HCT116 (cell line): ENCODE measurements at regions not wholly inside any gene's neighbourhood (a gene's known extent, or its start where the extent isn't known, plus 50 kb on each side); places are given as distances from the start of the nearest gene placed in this dataset.

Experiments
- ATAC-seq: fragments of 200-7000 bp; cut with Tn5 transposase; 2 replicates; pipeline ENCODE4 v1.9.1; 2020; ENCODE audit warnings: mild to moderate bottlenecking, moderate library complexity
- BruUV-seq: library from RNA; stranded (reverse); fragments of 400-500 nt; replicated peaks from 2 replicates; lab custom pipeline; 2021; lab: Mats Ljungman, UMichigan
- CTCF ChIA-PET: fragments of 300-600 bp; sonication (Branson Sonifier 250); formaldehyde crosslinking; loops from one replicate; lab custom pipeline; 2021; ENCODE audit warnings: antibody characterized with exemption; lab: Charles Lee
- POLR2A ChIA-PET: fragments of 300-600, 350-600 bp; sonication (Branson Sonifier 250); formaldehyde crosslinking; loops from one replicate; lab custom pipeline; 2021; ENCODE audit warnings: antibody characterized with exemption; lab: Charles Lee
- RAD21 ChIA-PET, 2 experiments: fragments of 300-600 bp; sonication (Branson Sonifier 250); formaldehyde crosslinking; loops; one replicate each; lab custom pipeline; 2023; ENCODE audit warnings: low total read pairs in 2 of 2; ENCODE audit not compliant: uncharacterized antibody in 2 of 2, unreplicated experiment in 2 of 2, low non-redundant PET in 1 of 2; lab: Charles Lee
- DNase-seq: peaks from one replicate; pipeline ENCODE4 v3.0.0-alpha.2; 2010; ENCODE audit warnings: low read depth, low spot score
- H2AFZ ChIP-seq: fragments of 200-600 bp; shearing (Covaris generic), sonication (generic); 2 replicates; pipeline ENCODE4 v1.6.1; 2017; ENCODE audit warnings: low read depth, mixed run types, mixed read lengths, antibody characterized with exemption, low read length; ENCODE audit not compliant: poor library complexity, severe bottlenecking
- H3K27ac ChIP-seq: 2 replicates; pipeline ENCODE4 v1.5.1; 2012; ENCODE audit warnings: low read depth, low read length
- H3K27me3 ChIP-seq: fragments of 200-600 bp; sonication (generic); 2 replicates; pipeline ENCODE4 v1.6.1; 2016; ENCODE audit warnings: mixed run types, low read length, mixed read lengths; ENCODE audit not compliant: insufficient read depth
- H3K36me3 ChIP-seq, 2 experiments: fragments of 200-500 bp in 1 of 2; fragments of 200-600 bp in 1 of 2; sonication (Bioruptor generic) in 1 of 2; sonication (generic) in 1 of 2; 2 replicates each; pipeline versions ENCODE4 v1.5.1 to v1.6.1; 2014 to 2016; ENCODE audit warnings: low read length in 2 of 2, inconsistent platforms in 1 of 2, mixed read lengths in 1 of 2, mixed run types in 1 of 2; ENCODE audit not compliant: insufficient read depth in 2 of 2, control insufficient read depth in 1 of 2
- H3K4me1 ChIP-seq, 2 experiments: fragments of 200-600 bp in 1 of 2; sonication (generic) in 1 of 2; 2 replicates each; pipeline versions ENCODE4 v1.5.1 to v1.6.1; 2012 to 2017; ENCODE audit warnings: low read length in 2 of 2, inconsistent platforms in 1 of 2, mild to moderate bottlenecking in 1 of 2, mixed read lengths in 1 of 2, mixed run types in 1 of 2, moderate library complexity in 1 of 2; ENCODE audit not compliant: insufficient read depth in 2 of 2, control insufficient read depth in 1 of 2
- H3K4me2 ChIP-seq: fragments of 200-600 bp; sonication (generic); 2 replicates; pipeline ENCODE4 v1.6.1; 2017; ENCODE audit warnings: mixed run types, low read length, mixed read lengths
- H3K4me3 ChIP-seq, 2 experiments: fragments of 200-600 bp in 1 of 2; sonication (generic) in 1 of 2; replicated peaks in 1 of 2; 2 replicates each; pipeline ENCODE4 v1.5.1; 2011 to 2016; ENCODE audit warnings: low read length in 2 of 2, control low read depth in 1 of 2, low read depth in 1 of 2, mild to moderate bottlenecking in 1 of 2, mixed read lengths in 1 of 2, mixed run types in 1 of 2
- H3K79me2 ChIP-seq: fragments of 200-600 bp; sonication (generic); 2 replicates; pipeline ENCODE4 v1.6.1; 2017; ENCODE audit warnings: mild to moderate bottlenecking, mixed run types, low read length, moderate library complexity, mixed read lengths; ENCODE audit not compliant: insufficient read depth
- H3K9ac ChIP-seq: fragments of 200-600 bp; sonication (generic); 2 replicates; pipeline ENCODE4 v1.6.1; 2016; ENCODE audit warnings: low read length, mixed read lengths
- H3K9me2 ChIP-seq: fragments of 200-600 bp; sonication (generic), shearing (Covaris generic); 2 replicates; pipeline ENCODE4 v1.6.1; 2017; ENCODE audit warnings: mixed run types, mild to moderate bottlenecking, moderate library complexity; ENCODE audit not compliant: insufficient read depth
- H3K9me3 ChIP-seq, 2 experiments: fragments of 200-500 bp in 1 of 2; fragments of 200-600 bp in 1 of 2; sonication (Bioruptor generic) in 1 of 2; sonication (generic) in 1 of 2; 2 replicates each; pipeline ENCODE4 v1.6.1; 2014 to 2017; ENCODE audit warnings: low read length in 2 of 2, mixed read lengths in 2 of 2, inconsistent platforms in 1 of 2, low read depth in 1 of 2, mild to moderate bottlenecking in 1 of 2, mixed run types in 1 of 2, moderate library complexity in 1 of 2; ENCODE audit not compliant: control insufficient read depth in 1 of 2, insufficient read depth in 1 of 2
- H4K20me1 ChIP-seq: fragments of 200-600 bp; sonication (generic), shearing (Covaris generic); 2 replicates; pipeline ENCODE4 v1.6.1; 2017; ENCODE audit warnings: mixed run types, mild to moderate bottlenecking, moderate library complexity; ENCODE audit not compliant: insufficient read depth
- CBX3 ChIP-seq: IDR thresholded peaks from 2 replicates; pipeline ENCODE4 v1.6.1; 2012; ENCODE audit warnings: low read depth
- CTCF ChIP-seq, 3 experiments: fragments of 200-600 bp in 1 of 3; sonication (generic) in 1 of 3; IDR thresholded peaks in 2 of 3; conservative IDR thresholded peaks in 1 of 3; 2 replicates each; pipeline ENCODE4 v1.5.1; 2012 to 2017; ENCODE audit warnings: low read depth in 2 of 3, low read length in 2 of 3, antibody characterized with exemption in 1 of 3, borderline replicate concordance in 1 of 3, control low read depth in 1 of 3, mild to moderate bottlenecking in 1 of 3, mixed read lengths in 1 of 3, mixed run types in 1 of 3, moderate library complexity in 1 of 3; ENCODE audit not compliant: insufficient read depth in 1 of 3
- EZH2 ChIP-seq: fragments of 200-600 bp; sonication (generic); IDR thresholded peaks from 2 replicates; pipeline ENCODE4 v1.6.1; 2017; ENCODE audit warnings: antibody characterized with exemption, mixed run types
- EZH2phosphoT487 ChIP-seq: fragments of 200-600 bp; IDR thresholded peaks from 2 replicates; pipeline ENCODE4 v1.6.1; 2018; ENCODE audit warnings: antibody characterized with exemption, borderline replicate concordance
- FOSL1 ChIP-seq: IDR thresholded peaks from 2 replicates; pipeline ENCODE4 v1.6.1; 2012; ENCODE audit warnings: low read depth
- JUND ChIP-seq: IDR thresholded peaks from 2 replicates; pipeline ENCODE4 v1.6.1; 2012
- POLR2A ChIP-seq: IDR thresholded peaks from 2 replicates; pipeline ENCODE4 v1.7.0; 2011; ENCODE audit warnings: borderline replicate concordance; ENCODE audit not compliant: insufficient read depth, insufficient read length; ENCODE audit errors: extremely low read depth
- RAD21 ChIP-seq: IDR thresholded peaks from 2 replicates; pipeline ENCODE4 v1.6.1; 2012; ENCODE audit warnings: low read depth, mild to moderate bottlenecking
- SIN3A ChIP-seq: IDR thresholded peaks from 2 replicates; pipeline ENCODE4 v1.6.1; 2012; ENCODE audit warnings: low read depth
- SP1 ChIP-seq: IDR thresholded peaks from 2 replicates; pipeline ENCODE4 v1.6.1; 2012; ENCODE audit warnings: low read depth
- SRF ChIP-seq: IDR thresholded peaks from 2 replicates; pipeline ENCODE4 v1.6.1; 2012; ENCODE audit warnings: low read depth
- TCF7L2 ChIP-seq: IDR thresholded peaks from 2 replicates; pipeline ENCODE4 v1.7.0; 2011; ENCODE audit warnings: borderline replicate concordance, inconsistent platforms; ENCODE audit not compliant: insufficient read depth, insufficient read length; ENCODE audit errors: extremely low read depth
- ZFX ChIP-seq: fragments of 450-650 bp; IDR thresholded peaks from 2 replicates; pipeline ENCODE4 v1.6.1; 2017
- ZNF274 ChIP-seq: fragments of 200-500 bp; sonication (Bioruptor generic); IDR thresholded peaks from 2 replicates; pipeline ENCODE4 v1.6.1; 2014; ENCODE audit warnings: mild to moderate bottlenecking, low read depth, low read length, inconsistent platforms
- intact Hi-C: fragments of 100-400 bp; cut with micrococcal nuclease; formaldehyde crosslinking; loops from 2 replicates; pipeline ENCODE4 v1.10.0; 2022

GRCh38 chr5:164472165-164472564 is 966.7 kb downstream of the MAT2B start (continued):
- TF ChIP-seq CTCF (IDR thresholded peaks at IDR 0.05 in 2 of 3, conservative IDR thresholded peaks at IDR 0.05 in 1 of 3; ENCODE audit: borderline replicate concordance in 1 of 3, insufficient read depth in 1 of 3, low read depth in 2 of 3, low read length in 2 of 3) (no peak), RAD21 (no peak), ZNF274 (no peak), SP1 (no peak), POLR2A (no peak), EZH2 (no peak), TCF7L2 (no peak), FOSL1 (no peak), SRF (no peak)
- TF ChIP-seq, all 23 proteins: peak for 0

- no peak for DNase-seq
- Histone ChIP-seq H3K4me3 (no peak overlapping the region), H3K27ac (no peak overlapping the region), H3K27me3 (no peaks in the 10 kb centered on the region), H2AFZ (no peak overlapping the region), H3K4me1 (no peaks in the 10 kb centered on the region), H3K79me2 (no peaks in the 10 kb centered on the region), H4K20me1 (no peaks in the 10 kb centered on the region), H3K4me2 (no peak overlapping the region), H3K36me3 (no peaks in the 10 kb centered on the region)
- no peak for ATAC-seq
- CTCF ChIA-PET, result no interaction called here
- intact Hi-C loops, result no loop called here
- TF ChIP-seq JUND (no peak), SP1 (no peak), ZFX (no peak), EZH2 (no peak), EZH2phosphoT487 (no peak), RAD21 (0 out of 2 replicates have a peak, but pooled peaks have one; percentile 4), SIN3A (no peak), CBX3 (no peak)
- TF ChIP-seq, all 23 proteins: peak for 1
- POLR2A ChIA-PET, result no interaction called here
- peaks cover 3 to 6% of the 10 kb centered on the region in 2 experiments; a peak in 2 of 4 replicates for H3K9me3 ChIP-seq
- no peaks in the 10 kb centered on the region for H3K9me2 ChIP-seq
- RAD21 ChIA-PET, result no interaction called here
- H3K9ac ChIP-seq, result no peak overlapping the region
- no TSS peak for BruUV-seq
Observed at GRCh38 chr5:164475339-164475977, 970.0 kb downstream of the MAT2B start.
